H9 (cell line): ENCODE measurements at regions not wholly inside any gene's neighbourhood (a gene's known extent, or its start where the extent isn't known, plus 50 kb on each side); places are given as distances from the start of the nearest gene placed in this dataset.

ENCODE experiments used
- DNase-seq: peaks from one replicate; pipeline ENCODE4 v3.0.0-alpha.2; 2017
- H2AFZ ChIP-seq: one replicate; pipeline ENCODE4 v1.6.1; 2013; ENCODE audit warnings: mild to moderate bottlenecking, low read length, control low read depth, moderate library complexity
- H2AK5ac ChIP-seq: 2 replicates; pipeline ENCODE4 v1.6.1; 2013; ENCODE audit warnings: low read length, control low read depth, mixed read lengths; ENCODE audit not compliant: insufficient read length
- H2BK120ac ChIP-seq: one replicate; pipeline ENCODE4 v1.6.1; 2013; ENCODE audit warnings: low read depth, mild to moderate bottlenecking, low read length, control low read depth, inconsistent platforms; ENCODE audit not compliant: poor library complexity, severe bottlenecking
- H2BK12ac ChIP-seq: 2 replicates; pipeline ENCODE4 v1.6.1; 2013; ENCODE audit warnings: low read length, control low read depth, mixed read lengths, low read depth; ENCODE audit not compliant: insufficient read length
- H2BK15ac ChIP-seq: 2 replicates; pipeline ENCODE4 v1.6.1; 2013; ENCODE audit warnings: low read depth, low read length, control low read depth
- H2BK20ac ChIP-seq: one replicate; pipeline ENCODE4 v1.6.1; 2013; ENCODE audit warnings: low read depth, mild to moderate bottlenecking, low read length, control low read depth, inconsistent platforms; ENCODE audit not compliant: poor library complexity, severe bottlenecking
- H2BK5ac ChIP-seq: 2 replicates; pipeline ENCODE4 v1.6.1; 2013; ENCODE audit warnings: low read length, control low read depth, mixed read lengths; ENCODE audit not compliant: insufficient read length
- H3K14ac ChIP-seq: 2 replicates; pipeline ENCODE4 v1.6.1; 2013; ENCODE audit warnings: low read length, control low read depth; ENCODE audit not compliant: insufficient read depth
- H3K18ac ChIP-seq: 2 replicates; pipeline ENCODE4 v1.6.1; 2013; ENCODE audit warnings: low read depth, mild to moderate bottlenecking, mixed read lengths, low read length, control low read depth; ENCODE audit not compliant: insufficient read length
- H3K23ac ChIP-seq: 2 replicates; pipeline ENCODE4 v1.6.1; 2013; ENCODE audit warnings: low read length, control low read depth, mixed read lengths, low read depth; ENCODE audit not compliant: insufficient read length
- H3K23me2 ChIP-seq: 2 replicates; pipeline ENCODE4 v1.6.1; 2013; ENCODE audit warnings: low read depth, mild to moderate bottlenecking, mixed read lengths, low read length, control low read depth; ENCODE audit not compliant: insufficient read length, poor library complexity, severe bottlenecking
- H3K27ac ChIP-seq: 2 replicates; pipeline ENCODE4 v1.5.1; 2013; ENCODE audit warnings: low read length, control low read depth, mixed read lengths, low read depth; ENCODE audit not compliant: insufficient read length
- H3K27me3 ChIP-seq: 2 replicates; pipeline ENCODE4 v1.6.1; 2013; ENCODE audit warnings: low read length, control low read depth, inconsistent platforms; ENCODE audit not compliant: insufficient read depth
- H3K4ac ChIP-seq: 2 replicates; pipeline ENCODE4 v1.6.1; 2013; ENCODE audit warnings: low read depth, mild to moderate bottlenecking, control low read depth, inconsistent platforms, low read length, moderate library complexity
- H3K4me1 ChIP-seq: 2 replicates; pipeline ENCODE4 v1.6.1; 2013; ENCODE audit warnings: low read length, control low read depth, inconsistent platforms; ENCODE audit not compliant: insufficient read depth
- H3K4me2 ChIP-seq: 2 replicates; pipeline ENCODE4 v1.6.1; 2013; ENCODE audit warnings: low read length, control low read depth, mixed read lengths; ENCODE audit not compliant: insufficient read length, insufficient read depth
- H3K56ac ChIP-seq: 2 replicates; pipeline ENCODE4 v1.6.1; 2013; ENCODE audit warnings: low read depth, mild to moderate bottlenecking, mixed read lengths, low read length, control low read depth; ENCODE audit not compliant: insufficient read length
- H3K79me1 ChIP-seq: 2 replicates; pipeline ENCODE4 v1.6.1; 2013; ENCODE audit warnings: low read depth, mild to moderate bottlenecking, moderate library complexity, low read length, control low read depth, inconsistent platforms; ENCODE audit not compliant: insufficient read depth, poor library complexity, severe bottlenecking
- H3K79me2 ChIP-seq: 2 replicates; pipeline ENCODE4 v1.6.1; 2013; ENCODE audit warnings: low read length, control low read depth, inconsistent platforms; ENCODE audit not compliant: insufficient read depth
- H3K9ac ChIP-seq: 2 replicates; pipeline ENCODE4 v1.6.1; 2013; ENCODE audit warnings: low read length, control low read depth, mixed read lengths; ENCODE audit not compliant: insufficient read length; ENCODE audit errors: extremely low read depth
- H3K9me3 ChIP-seq: one replicate; pipeline ENCODE4 v1.6.1; 2013; ENCODE audit warnings: low read depth, low read length, inconsistent platforms; ENCODE audit not compliant: control insufficient read depth
- H3T11ph ChIP-seq: one replicate; pipeline ENCODE4 v1.6.1; 2013; ENCODE audit warnings: mild to moderate bottlenecking, low read length, control low read depth, inconsistent platforms
- H4K20me1 ChIP-seq: one replicate; pipeline ENCODE4 v1.6.1; 2013; ENCODE audit not compliant: control insufficient read depth, insufficient read length, insufficient read depth
- H4K5ac ChIP-seq: 2 replicates; pipeline ENCODE4 v1.6.1; 2013; ENCODE audit warnings: low read depth, mild to moderate bottlenecking, mixed read lengths, low read length, control low read depth; ENCODE audit not compliant: insufficient read length
- H4K8ac ChIP-seq: replicated peaks from 2 replicates; pipeline ENCODE4 v1.6.1; 2013; ENCODE audit warnings: low read length, control low read depth, mixed read lengths, low read depth; ENCODE audit not compliant: insufficient read length
- H4K91ac ChIP-seq: 2 replicates; pipeline ENCODE4 v1.6.1; 2013; ENCODE audit warnings: low read depth, mild to moderate bottlenecking, moderate library complexity, mixed read lengths, low read length, control low read depth; ENCODE audit not compliant: insufficient read length
- H3K27ac Mint-ChIP-seq, 3 experiments: 2 replicates in 2 of 3; 3 replicates in 1 of 3; pipeline ENCODE4 v1.8.0; 2020 to 2021; ENCODE audit warnings: mixed read lengths in 3 of 3, mild to moderate bottlenecking in 1 of 3, moderate library complexity in 1 of 3
- H3K27me3 Mint-ChIP-seq: 2 replicates; pipeline ENCODE4 v1.8.0; 2021; ENCODE audit warnings: low read depth, mild to moderate bottlenecking, moderate library complexity, mixed read lengths
- H3K36me3 Mint-ChIP-seq, 3 experiments: 2 replicates in 2 of 3; 3 replicates in 1 of 3; pipeline ENCODE4 v1.8.0; 2020 to 2021; ENCODE audit warnings: low read depth in 3 of 3, mixed read lengths in 3 of 3; ENCODE audit not compliant: insufficient read depth in 1 of 3
- H3K4me1 Mint-ChIP-seq, 2 experiments: 2 replicates each; pipeline ENCODE4 v1.8.0; 2020; ENCODE audit warnings: mixed read lengths in 2 of 2
- H3K4me3 Mint-ChIP-seq, 2 experiments: 2 replicates in 1 of 2; 3 replicates in 1 of 2; pipeline ENCODE4 v1.8.0; 2020 to 2021; ENCODE audit warnings: mild to moderate bottlenecking in 2 of 2, mixed read lengths in 2 of 2, moderate library complexity in 1 of 2
- H3K9me3 Mint-ChIP-seq, 2 experiments: 2 replicates in 1 of 2; 3 replicates in 1 of 2; pipeline ENCODE4 v1.8.0; 2020; ENCODE audit warnings: mild to moderate bottlenecking in 2 of 2, mixed read lengths in 2 of 2, moderate library complexity in 1 of 2
- CTCF ChIP-seq: fragments of 200-600 bp; sonication (generic); conservative IDR thresholded peaks from 3 replicates; pipeline ENCODE4 v1.8.0; 2021; ENCODE audit warnings: antibody characterized with exemption, mild to moderate bottlenecking
- WGBS: extraction: QIAGEN DNeasy Blood & Tissue Kit; methylation state at CpG from one replicate; pipeline ENCODE4 v1.1.7; 2013; ENCODE audit warnings: missing lambda C conversion rate, low lambda C conversion rate, mixed read lengths; ENCODE audit not compliant: insufficient read length; ENCODE audit errors: extremely low coverage; 5-methylcytosine and 5-hydroxymethylcytosine counted together

DNA sequence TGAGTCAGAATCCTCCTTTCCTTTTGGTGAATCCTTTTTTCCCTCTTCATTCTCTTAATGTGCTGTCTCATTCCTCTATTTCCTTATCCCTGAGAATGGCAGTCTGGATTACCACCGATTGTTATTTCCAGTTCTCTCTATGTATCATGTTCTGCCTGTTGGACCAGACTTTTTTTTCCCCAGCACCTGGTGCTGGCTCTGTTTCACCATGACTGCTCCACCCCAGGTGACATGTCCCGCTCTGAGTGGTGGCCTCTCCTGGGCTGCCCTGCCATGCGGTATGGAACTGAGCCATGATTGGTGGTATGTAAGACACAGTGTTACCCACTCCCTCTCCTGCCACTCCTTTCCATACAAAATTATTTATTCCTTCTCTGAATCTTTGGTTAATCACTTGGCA, 399.9 kb downstream of the GATA3 start:
- H3K4me3 Mint-ChIP-seq = no peak overlapping the region
- Histone ChIP-seq H2AK5ac (no peak overlapping the region), H4K20me1 (no peaks in the 10 kb centered on the region), H2BK20ac (no peak overlapping the region), H4K8ac (no peak overlapping the region), H3K4me2 (no peak overlapping the region), H3K4me1 (no peaks in the 10 kb centered on the region), H3K79me1 (no peaks in the 10 kb centered on the region), H3K56ac (no peak overlapping the region), H3K4ac (no peak overlapping the region), H3K23ac (no peak overlapping the region), H3K18ac (no peak overlapping the region), H3T11ph (no peak overlapping the region), H4K91ac (no peak overlapping the region), H2AFZ (no peak overlapping the region), H2BK15ac (no peak overlapping the region), H3K9ac (no peak overlapping the region), H3K23me2 (no peaks in the 10 kb centered on the region), H2BK12ac (no peak overlapping the region), H3K27me3 (no peaks in the 10 kb centered on the region), H3K9me3 (no peaks in the 10 kb centered on the region), H2BK5ac (no peak overlapping the region), H4K5ac (no peak overlapping the region), H3K14ac (no peak overlapping the region; the same call in 1 of the 2 replicates), H3K79me2 (no peaks in the 10 kb centered on the region), H2BK120ac (no peak overlapping the region), H3K27ac (no peak overlapping the region)
- peaks cover 10 to 13% of the 10 kb centered on the region in 2 experiments for H3K9me3 Mint-ChIP-seq
- no CpG with 5 or more reads among the region's 3 CpGs for WGBS
- peak overlapping the region in 1 of 3 experiments; percentile 1; a peak in 1 of 7 replicates for H3K27ac Mint-ChIP-seq
- peaks cover 0 to 4% of the 10 kb centered on the region in 2 experiments; a peak in 1 of 4 replicates for H3K4me1 Mint-ChIP-seq
- peaks cover 5% of the 10 kb centered on the region for H3K27me3 Mint-ChIP-seq
- DNase-seq = no peak
- no peak for TF ChIP-seq CTCF
- H3K36me3 Mint-ChIP-seq = no peaks in the 10 kb centered on the region; a peak in 2 of 7 replicates
